RWPE1 (cell line): ENCODE measurements at regions not wholly inside any gene's neighbourhood (a gene's known extent, or its start where the extent isn't known, plus 50 kb on each side); places are given as distances from the start of the nearest gene placed in this dataset.
A peak's percentile ranks its signal among the peaks of the same experiment; 100 is the strongest.

ENCODE experiments used
- CTCF ChIA-PET: fragments of 350-600 bp; sonication (Branson Sonifier 250); formaldehyde crosslinking; extraction: SDS; loops from one replicate; lab custom pipeline; 2021; lab: Yijun Ruan, JAX
- POLR2A ChIA-PET: fragments of 400-600 bp; formaldehyde crosslinking; extraction: SDS; loops from one replicate; lab custom pipeline; 2020; ENCODE audit warnings: antibody characterized with exemption; ENCODE audit not compliant: low non-redundant PET; lab: Yijun Ruan, JAX
- DNase-seq: peaks from one replicate; pipeline ENCODE4 v3.0.0; 2012; ENCODE audit warnings: low spot score
- H3K27ac ChIP-seq: fragments of 450-650 bp; 2 replicates; pipeline ENCODE4 v1.5.1; 2017
- CTCF ChIP-seq: fragments of 450-650 bp; conservative IDR thresholded peaks from 2 replicates; pipeline ENCODE4 v1.5.1; 2017; ENCODE audit warnings: low read depth, mild to moderate bottlenecking

- DNase-seq = no peak
- ChIA-PET CTCF (interaction anchor here (0.9 kb wide), 1 partner anchor 245 kb away, joined by 4 read pairs; no protein-coding TSS in a partner anchor), POLR2A (no interaction called here)
Observed at GRCh38 chr12:105954951-105955931, 183.5 kb downstream of the NUAK1 start.

GRCh38 chr12:105955976-105956375 is 182.8 kb downstream of the NUAK1 start:
- no peak overlapping the region for H3K27ac ChIP-seq
- ChIA-PET CTCF (interaction anchor here (0.6 kb wide), 1 partner anchor 406 kb away, joined by 3 read pairs; no protein-coding TSS in a partner anchor), POLR2A (no interaction called here)
- DNase-seq = no peak
- no peak for TF ChIP-seq CTCF

More at GRCh38 chr12:105954951-105955931, 183.5 kb downstream of the NUAK1 start:
- H3K27ac ChIP-seq = no peak overlapping the region
- no peak for TF ChIP-seq CTCF

- POLR2A ChIA-PET = no interaction called here
- CTCF ChIA-PET = interaction anchor here (0.6 kb wide), 1 partner anchor 405 kb away, joined by 3 read pairs; no protein-coding TSS in a partner anchor
- no peak for DNase-seq
- no peak overlapping the region for H3K27ac ChIP-seq
- no peak for TF ChIP-seq CTCF
Observed at GRCh38 chr12:105956662-105957457, 181.9 kb downstream of the NUAK1 start.

DNA sequence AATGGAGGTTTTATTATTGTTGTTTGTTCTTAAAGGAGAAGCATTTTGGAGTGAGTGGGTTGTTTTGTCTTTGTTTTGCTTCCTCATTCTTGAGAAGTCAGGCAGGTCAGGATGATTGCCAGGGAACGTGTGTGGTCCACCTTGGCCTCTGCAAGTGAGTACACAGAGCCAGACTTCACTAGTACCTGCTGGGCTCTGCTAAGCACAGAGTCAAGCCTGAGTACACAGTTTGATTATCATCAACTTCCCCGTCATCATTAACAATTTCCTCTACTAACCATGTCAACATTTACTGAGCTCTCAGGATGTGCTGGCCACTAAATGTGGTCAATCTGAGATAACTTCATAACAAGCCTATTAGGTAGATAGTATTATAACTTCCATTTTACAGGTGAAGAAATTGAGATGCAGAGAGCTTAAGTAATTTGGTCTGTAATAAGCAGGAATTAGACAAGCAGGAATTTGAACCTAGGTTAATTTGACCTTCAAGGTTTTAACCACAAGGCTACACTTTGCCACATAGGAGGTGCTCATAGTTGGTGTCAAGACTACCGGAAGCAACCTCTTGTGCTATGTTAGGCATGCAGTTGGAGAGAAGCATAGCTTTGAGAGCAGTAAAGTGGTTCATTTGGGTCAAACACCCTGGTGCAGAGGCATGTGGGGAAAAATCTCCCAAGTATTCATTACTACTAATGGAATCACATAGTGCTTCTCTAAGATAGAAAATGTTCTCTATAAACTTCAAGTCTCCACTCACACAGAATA is 178.3 kb downstream of the NUAK1 start:
- no peak for DNase-seq
- CTCF ChIA-PET = no interaction called here
- POLR2A ChIA-PET = no interaction called here

DNA sequence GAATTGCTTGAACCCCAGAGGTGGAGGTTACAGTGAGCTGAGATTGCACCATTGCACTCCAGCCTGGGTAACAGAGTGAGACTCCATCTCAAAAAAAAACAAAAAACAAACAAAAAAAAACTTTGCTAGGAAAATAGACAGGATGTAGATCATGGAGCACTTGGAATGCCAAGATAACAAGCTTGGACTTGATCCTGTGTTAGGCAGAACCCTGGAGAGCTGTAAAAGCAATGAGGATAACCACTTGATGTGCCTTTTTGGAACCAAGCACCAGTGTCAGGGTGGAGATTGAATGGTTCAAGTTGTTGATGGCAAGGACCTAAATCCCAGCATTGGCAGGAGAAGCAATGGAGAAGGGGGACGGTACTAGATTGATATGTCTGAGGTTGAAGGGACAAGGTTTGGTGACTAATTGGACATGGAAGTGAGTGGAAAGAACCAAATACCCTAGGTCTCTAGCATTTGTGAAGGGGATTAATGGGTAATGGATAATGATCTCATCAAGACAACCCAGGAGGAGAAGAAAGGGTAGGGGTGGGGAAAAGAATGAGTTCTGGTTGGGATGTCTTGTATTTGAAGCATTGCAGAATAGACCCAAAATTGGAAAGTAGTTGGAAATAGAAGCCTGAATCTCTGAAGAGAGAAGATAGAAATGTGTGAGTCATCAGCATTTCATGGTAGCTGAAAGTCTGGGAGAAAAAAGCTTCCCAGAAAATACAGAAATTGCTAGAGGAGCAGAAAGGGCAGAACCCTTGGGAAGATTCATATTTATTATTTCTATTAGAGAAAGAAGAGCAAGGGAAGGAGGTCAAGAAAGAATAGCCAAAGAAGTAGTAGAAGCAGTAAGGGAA is 176.7 kb downstream of the NUAK1 start:
- DNase-seq = no peak
- peak overlapping the region; percentile 47 for H3K27ac ChIP-seq
- ChIA-PET CTCF (no interaction called here), POLR2A (no interaction called here)
- TF ChIP-seq CTCF = no peak

More for the DNA sequence above, 178.3 kb downstream of the NUAK1 start:
- no peak overlapping the region for H3K27ac ChIP-seq
- TF ChIP-seq CTCF = no peak
